ENCODE measurements at regions not wholly inside any gene's neighbourhood (a gene's known extent, or its start where the extent isn't known, plus 50 kb on each side); places are given as distances from the start of the nearest gene placed in this dataset.
A peak's percentile ranks its signal among the peaks of the same experiment; 100 is the strongest.
"Not testable (repeated sequence)": the region's sequence is repeated elsewhere in the genome, so short reads cannot be mapped to it uniquely, and the experiment has no call there.

DNA sequence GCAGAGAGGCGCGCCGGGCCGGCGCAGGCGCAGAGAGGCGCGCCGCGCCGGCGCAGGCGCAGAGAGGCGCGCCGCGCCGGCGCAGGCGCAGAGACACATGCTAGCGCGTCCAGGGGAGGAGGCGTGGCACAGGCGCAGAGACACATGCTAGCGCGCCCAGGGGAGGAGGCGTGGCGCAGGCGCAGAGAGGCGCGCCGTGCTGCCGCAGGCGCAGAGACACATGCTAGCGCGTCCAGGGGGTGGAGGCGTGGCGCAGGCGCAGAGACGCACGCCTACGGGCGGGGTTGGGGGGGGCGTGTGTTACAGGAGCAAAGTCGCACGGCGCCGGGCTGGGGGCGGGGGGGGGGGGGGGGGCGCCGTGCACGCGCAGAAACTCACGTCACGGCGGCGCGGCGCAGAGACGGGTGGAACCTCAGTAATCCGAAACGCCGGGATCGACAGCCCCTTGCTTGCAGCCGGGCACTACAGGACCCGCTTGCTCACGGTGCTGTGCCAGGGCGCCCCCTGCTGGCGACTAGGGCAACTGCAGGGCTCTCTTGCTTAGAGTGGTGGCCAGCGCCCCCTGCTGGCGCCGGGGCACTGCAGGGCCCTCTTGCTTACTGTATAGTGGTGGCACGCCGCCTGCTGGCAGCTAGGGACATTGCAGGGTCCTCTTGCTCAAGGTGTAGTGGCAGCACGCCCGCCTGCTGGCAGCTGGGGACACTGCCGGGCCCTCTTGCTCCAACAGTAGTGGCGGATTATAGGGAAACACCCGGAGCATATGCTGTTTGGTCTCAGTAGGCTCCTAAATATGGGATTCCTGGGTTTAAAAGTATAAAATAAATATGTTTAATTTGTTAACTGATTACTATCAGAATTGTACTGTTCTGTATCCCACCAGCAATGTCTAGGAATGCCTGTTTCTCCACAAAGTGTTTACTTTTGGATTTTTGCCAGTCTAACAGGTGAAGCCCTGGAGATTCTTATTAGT lies 269.9 kb downstream of the OR4F29 start:
- H3K36me3 ChIP-seq; intact Hi-C loops (cut with DNase I); H3K4me3 ChIP-seq; H3K27ac ChIP-seq; H3K4me1 ChIP-seq; H3K27me3 ChIP-seq; H3K9me3 ChIP-seq: not testable (repeated sequence)
- ATAC-seq (peak; percentile 43), DNase-seq (peak; percentile 79)
- TF ChIP-seq CTCF (IDR thresholded peaks at IDR 0.05), result peak; percentile 17

GRCh38 chr1:180749-181205 lies 270.7 kb downstream of the OR4F29 start:
- H3K4me1 ChIP-seq; H3K4me3 ChIP-seq; H3K27me3 ChIP-seq; H3K9me3 ChIP-seq; H3K27ac ChIP-seq; intact Hi-C loops (cut with DNase I); H3K36me3 ChIP-seq: not testable (repeated sequence)
- DNase-seq, result peak; percentile 52
- ATAC-seq, result peak; percentile 25

GRCh38 chr1:138842-139241 lies 312.6 kb downstream of the OR4F29 start:
- ATAC-seq; H3K4me1 ChIP-seq; intact Hi-C loops (cut with DNase I); H3K4me3 ChIP-seq; H3K36me3 ChIP-seq; H3K9me3 ChIP-seq; H3K27me3 ChIP-seq; H3K27ac ChIP-seq: not testable (repeated sequence)
- peak; percentile 1 for DNase-seq

DNA sequence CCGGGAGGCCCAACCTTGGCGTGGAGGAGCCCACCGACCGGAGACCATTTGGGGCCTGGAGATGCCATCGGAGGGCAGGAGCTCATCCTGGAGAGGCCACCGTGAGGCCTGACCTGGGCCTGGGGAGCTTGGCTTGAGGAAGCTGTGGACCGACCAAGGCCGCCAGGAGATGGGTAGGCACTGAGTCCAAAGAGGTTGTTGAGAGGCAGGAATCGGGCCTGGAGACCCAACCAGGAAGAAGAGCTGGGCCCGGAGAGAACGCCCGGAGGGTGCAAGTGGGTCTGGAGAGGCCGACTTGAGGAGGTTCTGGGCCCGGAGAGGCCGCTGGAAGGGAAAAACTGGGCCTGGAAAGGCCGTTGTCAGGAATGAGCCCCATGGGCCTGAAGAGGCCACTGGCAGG lies 313.8 kb downstream of the OR4F29 start:
- H3K4me1 ChIP-seq; H3K4me3 ChIP-seq; intact Hi-C loops (cut with DNase I); H3K27me3 ChIP-seq; H3K36me3 ChIP-seq; H3K27ac ChIP-seq; ATAC-seq; H3K9me3 ChIP-seq: not testable (repeated sequence)
- DNase-seq, result peak; percentile 4

- H3K9me3 ChIP-seq; H3K4me3 ChIP-seq; H3K4me1 ChIP-seq; H3K27ac ChIP-seq; DNase-seq; ATAC-seq; H3K27me3 ChIP-seq; intact Hi-C loops (cut with DNase I); H3K36me3 ChIP-seq: not testable (repeated sequence)
Measured at GRCh38 chr1:136344-136932, 315.0 kb downstream of the OR4F29 start.

- H3K27me3 ChIP-seq; H3K4me3 ChIP-seq; intact Hi-C loops (cut with DNase I); H3K9me3 ChIP-seq; ATAC-seq; H3K27ac ChIP-seq; H3K36me3 ChIP-seq; H3K4me1 ChIP-seq: not testable (repeated sequence)
- DNase-seq, result peak; percentile 31
Measured at GRCh38 chr1:134936-135335, 316.5 kb downstream of the OR4F29 start.

DNA sequence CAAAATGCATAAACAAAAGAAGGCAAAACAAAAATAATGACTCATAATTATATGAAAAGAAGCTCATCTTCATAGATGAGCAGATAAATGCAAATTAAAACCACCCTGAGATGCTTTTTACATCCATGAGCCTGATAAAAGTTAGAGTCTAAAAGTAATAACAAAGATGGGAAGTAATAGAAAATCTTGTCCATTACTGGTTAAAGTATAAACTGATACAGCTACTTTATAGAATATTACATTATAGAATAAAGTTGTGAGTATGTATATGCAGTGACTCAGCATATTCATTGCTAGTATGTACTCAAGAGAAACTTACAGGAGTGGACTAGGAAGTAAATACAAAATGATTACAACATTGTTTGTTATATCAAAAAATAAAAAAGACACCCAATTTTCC lies 333.0 kb downstream of the OR4F29 start:
- H3K4me3 ChIP-seq; H3K4me1 ChIP-seq; intact Hi-C loops (cut with DNase I); DNase-seq; ATAC-seq; H3K36me3 ChIP-seq; H3K27ac ChIP-seq; H3K9me3 ChIP-seq; H3K27me3 ChIP-seq: not testable (repeated sequence)

GRCh38 chr1:115534-115933 lies 335.9 kb downstream of the OR4F29 start:
- H3K27ac ChIP-seq; intact Hi-C loops (cut with DNase I); H3K36me3 ChIP-seq; H3K4me3 ChIP-seq; H3K9me3 ChIP-seq; H3K4me1 ChIP-seq; H3K27me3 ChIP-seq; DNase-seq; ATAC-seq: not testable (repeated sequence)

DNA sequence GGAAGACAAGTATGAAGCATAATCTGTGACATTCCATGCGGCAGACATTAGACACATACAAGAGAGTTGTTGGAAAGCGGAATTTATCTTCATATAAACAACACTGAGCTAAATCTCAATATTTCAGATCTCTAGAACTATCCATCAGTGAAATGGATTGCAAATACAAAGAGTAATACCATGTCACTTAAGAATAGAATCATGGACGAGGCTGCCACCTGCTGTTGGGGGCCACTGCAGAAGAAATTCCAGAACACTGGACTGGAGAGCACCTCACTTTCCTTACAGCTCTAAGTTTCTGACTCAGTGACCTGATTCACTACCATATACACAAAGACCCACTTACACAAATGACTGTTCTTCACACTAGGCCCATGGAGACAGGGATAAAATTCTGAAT lies 346.7 kb downstream of the OR4F29 start:
- H3K27ac ChIP-seq; H3K9me3 ChIP-seq; ATAC-seq; H3K4me1 ChIP-seq; H3K36me3 ChIP-seq; DNase-seq; H3K27me3 ChIP-seq; intact Hi-C loops (cut with DNase I); H3K4me3 ChIP-seq: not testable (repeated sequence)

DNA sequence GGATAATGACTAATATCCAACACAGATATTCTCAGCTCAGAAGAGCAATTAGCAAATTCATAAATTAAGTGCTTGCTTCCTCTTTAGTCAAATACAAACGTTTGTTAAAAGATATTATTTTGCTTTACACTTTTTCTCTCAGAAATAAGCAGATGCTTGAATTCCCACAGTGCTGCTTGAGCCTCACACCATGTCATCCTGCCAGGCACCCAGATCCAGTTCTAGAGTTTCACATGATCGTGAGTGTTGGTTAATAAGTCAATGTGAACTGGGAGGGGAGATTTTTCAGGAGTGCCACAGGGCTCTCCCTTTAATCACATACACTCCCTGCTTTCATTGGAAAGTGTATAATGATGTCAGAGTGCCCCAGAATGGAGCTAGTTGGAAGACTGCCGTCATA lies 352.0 kb downstream of the OR4F29 start:
- intact Hi-C loops (cut with DNase I); ATAC-seq; H3K27me3 ChIP-seq; H3K4me3 ChIP-seq; H3K36me3 ChIP-seq; H3K4me1 ChIP-seq; H3K9me3 ChIP-seq; DNase-seq; H3K27ac ChIP-seq: not testable (repeated sequence)

DNA sequence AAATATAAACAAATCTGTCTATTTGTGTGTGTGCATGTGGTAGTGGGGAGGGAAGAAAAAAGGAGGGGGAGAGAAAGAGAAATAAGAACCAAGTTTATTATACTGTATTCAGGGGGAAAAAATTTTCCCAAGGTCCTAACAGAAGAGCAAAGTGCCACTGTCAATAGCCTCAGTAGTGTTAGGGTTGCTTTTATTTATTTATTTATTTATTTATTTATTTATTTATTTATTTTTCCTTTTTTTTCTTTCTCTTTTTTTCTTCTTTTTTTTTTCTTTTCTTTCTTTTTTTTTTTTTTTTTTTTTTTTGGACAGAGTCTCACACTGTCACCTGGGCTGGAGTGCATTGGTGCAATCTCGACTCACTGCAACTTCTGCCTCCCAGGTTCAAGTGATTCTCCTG lies 352.7 kb downstream of the OR4F29 start:
- intact Hi-C loops (cut with DNase I); H3K27ac ChIP-seq; ATAC-seq; H3K36me3 ChIP-seq; H3K4me3 ChIP-seq; H3K4me1 ChIP-seq; H3K9me3 ChIP-seq; H3K27me3 ChIP-seq; DNase-seq: not testable (repeated sequence)

GRCh38 chr1:91279-91678 lies 360.2 kb downstream of the OR4F29 start:
- H3K4me1 ChIP-seq; ATAC-seq; H3K36me3 ChIP-seq; H3K9me3 ChIP-seq; H3K4me3 ChIP-seq; DNase-seq; H3K27me3 ChIP-seq; intact Hi-C loops (cut with DNase I); H3K27ac ChIP-seq: not testable (repeated sequence)

DNA sequence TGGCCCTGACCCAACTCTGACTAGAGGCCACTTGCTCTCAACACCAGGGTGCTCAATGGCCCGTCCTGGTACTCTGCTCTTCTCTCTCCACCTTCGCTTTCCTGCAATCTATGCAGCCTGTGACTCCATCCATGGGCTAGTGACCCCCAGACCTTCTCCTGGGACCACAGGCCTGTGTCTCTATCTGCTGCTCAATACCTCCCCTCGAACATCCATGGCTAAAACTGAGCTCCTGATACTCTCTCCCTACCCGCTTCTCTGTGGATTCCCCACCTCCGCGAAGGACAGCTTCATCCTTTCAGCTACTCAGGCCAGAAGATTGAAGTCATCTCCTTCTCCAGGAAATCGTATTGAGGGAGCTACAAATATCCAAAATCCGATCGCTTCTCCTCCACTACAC lies 363.4 kb downstream of the OR4F29 start:
- H3K27me3 ChIP-seq; intact Hi-C loops (cut with DNase I); DNase-seq; H3K4me1 ChIP-seq; H3K4me3 ChIP-seq; H3K36me3 ChIP-seq; H3K27ac ChIP-seq; ATAC-seq; H3K9me3 ChIP-seq: not testable (repeated sequence)
